Prostate gland (tissue), 2 donors: ENCODE measurements at regions not wholly inside any gene's neighbourhood (a gene's known extent, or its start where the extent isn't known, plus 50 kb on each side); places are given as distances from the start of the nearest gene placed in this dataset.
A peak's percentile ranks its signal among the peaks of the same experiment; 100 is the strongest.

Source experiments
- DNase-seq: peaks from one replicate; pipeline ENCODE4 v3.0.0-alpha.2; 2019; ENCODE audit warnings: low spot score
- H3K27ac ChIP-seq, 2 donors: fragments of 200-600 bp; sonication (generic); 2 replicates each; pipeline ENCODE4 v1.5.1; 2017 to 2019
- H3K27me3 ChIP-seq: fragments of 200-600 bp; sonication (generic); replicated peaks from 2 replicates; pipeline ENCODE4 v1.5.1; 2019; ENCODE audit not compliant: insufficient read depth
- H3K36me3 ChIP-seq, 2 donors: fragments of 200-600 bp; sonication (generic); 1 replicate in 1 of 2; 2 replicates in 1 of 2; pipeline versions ENCODE4 v1.5.1 to v1.8.1; 2017 to 2019
- H3K4me1 ChIP-seq: fragments of 200-600 bp; sonication (generic); replicated peaks from 2 replicates; pipeline ENCODE4 v1.5.1; 2019
- H3K4me3 ChIP-seq, 2 donors: fragments of 200-600 bp; sonication (generic); 2 replicates each; pipeline ENCODE4 v1.5.1; 2017 to 2019
- H3K9me3 ChIP-seq: fragments of 200-600 bp; sonication (generic); 2 replicates; pipeline ENCODE4 v1.5.1; 2017
- CTCF ChIP-seq, 4 experiments: fragments of 200-600 bp in 2 of 4; fragments of 450-650 bp in 2 of 4; sonication (generic) in 2 of 4; IDR thresholded peaks; 1 replicate in 3 of 4; 2 replicates in 1 of 4; pipeline ENCODE4 v1.5.1; 2016 to 2019; ENCODE audit warnings: antibody characterized with exemption in 4 of 4, mild to moderate bottlenecking in 2 of 4, moderate library complexity in 2 of 4
- POLR2A ChIP-seq: fragments of 450-650 bp; IDR thresholded peaks from one replicate; pipeline ENCODE4 v1.6.1; 2016; ENCODE audit warnings: antibody characterized with exemption, mild to moderate bottlenecking
- POLR2AphosphoS5 ChIP-seq: sonication (generic); formaldehyde crosslinking; IDR thresholded peaks from one replicate; pipeline ENCODE4 v1.6.1; 2017; ENCODE audit warnings: antibody characterized with exemption
- WGBS: methylation state at CpG from one replicate; pipeline ENCODE4 v1.1.5; 2018; 5-methylcytosine and 5-hydroxymethylcytosine counted together
- intact Hi-C: fragments of 100-400 bp; cut with DNase I; formaldehyde crosslinking; loops from one replicate; pipeline ENCODE4 v1.14.2; 2022

DNA sequence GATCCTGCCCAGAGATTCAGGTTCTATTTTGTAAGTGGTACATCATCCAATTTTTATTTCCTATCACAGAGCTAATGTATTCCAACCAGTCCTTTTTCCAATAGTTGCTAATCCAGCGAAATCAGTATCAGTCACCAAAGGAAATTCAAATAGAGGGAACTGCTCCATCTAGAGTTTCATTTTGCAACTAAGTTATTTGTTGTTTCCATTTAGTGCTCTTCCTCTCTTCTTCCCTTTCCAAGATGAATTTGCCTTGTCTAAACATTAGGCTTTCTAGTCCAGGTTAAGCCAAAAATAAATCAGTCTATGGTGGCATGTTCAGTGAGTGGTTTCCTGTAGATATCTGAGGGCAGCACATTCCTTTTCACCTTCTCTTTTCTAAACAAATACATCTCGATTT lies 79.8 kb upstream of the SPATA31D4 start:
- 41% methylated on average over 2 of the region's 2 CpGs for WGBS
- Histone ChIP-seq H3K4me3 (no peak overlapping the region), H3K27ac (no peak overlapping the region), H3K36me3 (no peaks in the 10 kb centered on the region), H3K9me3 (no peaks in the 10 kb centered on the region), H3K4me1 (no peaks in the 10 kb centered on the region), H3K27me3 (no peaks in the 10 kb centered on the region)
- DNase-seq = no peak
- intact Hi-C loops = loop anchor here (5.0 to 10.0 kb wide), 4 partner anchors 326 to 1244 kb away; no protein-coding TSS in a partner anchor
- TF ChIP-seq POLR2A = no peak
- no peak for TF ChIP-seq POLR2AphosphoS5
- peak in 3 of 4 experiments; percentile 29 to 43 (median 40) for TF ChIP-seq CTCF (IDR thresholded peaks at IDR 0.05)

GRCh38 chr9:81849631-81850259 lies 78.5 kb upstream of the SPATA31D4 start:
- Histone ChIP-seq H3K4me3 (no peak overlapping the region), H3K9me3 (no peaks in the 10 kb centered on the region), H3K4me1 (no peaks in the 10 kb centered on the region), H3K27me3 (no peaks in the 10 kb centered on the region), H3K27ac (no peak overlapping the region), H3K36me3 (no peaks in the 10 kb centered on the region)
- TF ChIP-seq POLR2AphosphoS5 (no peak), POLR2A (no peak), CTCF (IDR thresholded peaks at IDR 0.05) (no peak)
- no peak for DNase-seq
- intact Hi-C loops = loop anchor here (5.0 to 10.0 kb wide), 4 partner anchors 327 to 1245 kb away; no protein-coding TSS in a partner anchor
- 81% methylated on average over 8 of the region's 8 CpGs for WGBS

DNA sequence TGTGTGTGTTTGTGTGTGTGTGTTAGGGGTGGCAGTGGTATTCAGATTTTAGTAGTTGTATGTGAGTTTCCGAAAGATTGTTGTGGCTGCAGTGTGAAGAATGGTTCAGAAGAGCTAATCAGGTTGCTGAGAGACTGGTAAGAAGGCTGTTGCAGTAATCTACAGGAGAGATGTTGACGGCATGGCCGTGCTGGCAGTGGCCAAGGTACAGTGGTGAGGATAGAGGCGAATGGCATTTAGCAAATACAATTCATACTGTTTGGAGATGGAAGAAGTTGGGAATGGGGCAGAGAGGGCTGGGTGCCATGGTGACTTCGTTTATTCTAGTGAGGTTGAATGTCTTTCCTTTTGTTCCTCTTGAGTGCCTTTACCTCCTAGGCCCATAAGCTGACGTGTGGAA lies 77.5 kb upstream of the SPATA31D4 start:
- intact Hi-C loops = no loop called here
- H3K27ac ChIP-seq = no peak overlapping the region
- TF ChIP-seq POLR2AphosphoS5 = no peak
- TF ChIP-seq CTCF (IDR thresholded peaks at IDR 0.05) = no peak
- no peak for TF ChIP-seq POLR2A

DNA sequence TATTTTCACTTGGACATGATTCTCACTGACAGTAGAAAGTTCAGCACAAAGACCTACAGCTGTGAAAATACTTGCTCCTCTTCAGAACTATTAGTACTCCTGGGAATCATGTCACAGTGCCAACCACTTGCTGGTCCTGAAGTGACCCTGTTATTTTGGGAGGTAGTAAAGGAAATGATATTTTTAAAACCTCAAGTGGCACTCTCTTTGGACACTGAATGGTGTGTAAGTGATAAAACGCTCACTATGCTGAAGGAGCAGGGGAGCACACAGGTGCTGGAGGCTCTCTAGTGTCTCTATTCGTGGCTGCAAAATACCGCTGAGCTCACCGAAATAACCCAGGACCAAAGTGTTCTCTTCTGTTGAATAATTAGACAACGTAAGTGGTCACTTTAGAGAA lies 76.9 kb upstream of the SPATA31D4 start:
- Histone ChIP-seq H3K27ac (no peak overlapping the region), H3K27me3 (no peaks in the 10 kb centered on the region), H3K36me3 (no peaks in the 10 kb centered on the region), H3K4me1 (no peaks in the 10 kb centered on the region), H3K9me3 (no peaks in the 10 kb centered on the region), H3K4me3 (no peak overlapping the region)
- DNase-seq = no peak
- intact Hi-C loops = no loop called here
- 56% methylated on average over 5 of the region's 5 CpGs for WGBS
- TF ChIP-seq POLR2AphosphoS5 (no peak), POLR2A (no peak), CTCF (IDR thresholded peaks at IDR 0.05) (no peak)

More for the DNA sequence above, 77.5 kb upstream of the SPATA31D4 start:
- H3K4me3 ChIP-seq = no peak overlapping the region
- H3K27me3 ChIP-seq = no peaks in the 10 kb centered on the region
- H3K9me3 ChIP-seq = no peaks in the 10 kb centered on the region
- no peaks in the 10 kb centered on the region for H3K4me1 ChIP-seq
- 91% methylated on average over 6 of the region's 6 CpGs for WGBS
- no peaks in the 10 kb centered on the region for H3K36me3 ChIP-seq
- no peak for DNase-seq

DNA sequence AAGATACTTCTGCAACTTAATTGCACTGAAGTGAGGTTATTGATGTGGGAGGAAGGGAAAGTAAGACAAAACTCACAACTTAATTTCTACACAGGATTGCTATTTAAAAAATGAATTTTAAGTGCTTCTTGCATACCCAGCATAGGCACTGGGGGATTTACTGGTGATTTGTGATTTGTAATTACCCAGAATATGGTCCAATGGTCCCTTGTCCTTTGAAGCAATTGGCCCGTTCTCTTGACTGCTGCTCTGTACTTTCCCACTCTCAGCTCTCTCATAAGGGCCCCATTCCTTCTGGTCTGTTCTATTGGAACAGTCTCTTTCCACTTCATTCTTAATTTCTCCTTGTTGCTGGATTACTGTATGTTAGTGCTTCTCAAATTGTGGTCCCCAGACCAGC lies 75.4 kb upstream of the SPATA31D4 start:
- no peak overlapping the region for H3K4me3 ChIP-seq
- H3K27ac ChIP-seq = no peak overlapping the region
- intact Hi-C loops = no loop called here
- no peak for DNase-seq
- 100% methylated on average over 1 of the region's 1 CpG for WGBS
- no peaks in the 10 kb centered on the region for H3K4me1 ChIP-seq
- no peak for TF ChIP-seq CTCF (IDR thresholded peaks at IDR 0.05)
- no peak for TF ChIP-seq POLR2A
- no peak for TF ChIP-seq POLR2AphosphoS5
- H3K9me3 ChIP-seq = no peaks in the 10 kb centered on the region
- H3K27me3 ChIP-seq = no peaks in the 10 kb centered on the region
- no peaks in the 10 kb centered on the region for H3K36me3 ChIP-seq
